ENCODE measurements at regions not wholly inside any gene's neighbourhood (a gene's known extent, or its start where the extent isn't known, plus 50 kb on each side); places are given as distances from the start of the nearest gene placed in this dataset.
"Not testable (repeated sequence)": the region's sequence is repeated elsewhere in the genome, so short reads cannot be mapped to it uniquely, and the experiment has no call there.

DNA sequence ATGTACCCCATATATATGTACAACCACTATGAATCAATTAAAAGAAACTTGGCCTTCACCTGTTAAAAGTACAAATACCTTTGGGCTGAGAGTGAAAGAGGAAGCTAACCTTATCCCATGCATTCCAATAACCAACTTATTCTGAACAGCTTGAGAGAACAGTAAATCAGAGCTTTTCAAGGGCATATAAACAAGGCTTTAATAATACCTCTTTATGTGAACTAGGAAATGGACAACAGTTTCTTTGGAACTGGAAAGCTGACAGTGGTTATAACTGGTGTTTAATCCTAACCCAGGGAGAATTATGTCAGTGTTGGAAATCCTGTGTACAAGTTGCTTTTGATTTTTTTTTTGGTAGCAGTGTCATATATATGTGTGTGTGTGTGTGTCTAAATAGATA lies 170.5 kb downstream of the TFAP2B start:
- in situ Hi-C loops (cut with HindIII; ENCODE audit: low pct_unique_long_range_greater_than_20kb, low sequenced_read_pairs), result no loop called here
- no peak for DNase-seq (ENCODE audit: low read depth)

DNA sequence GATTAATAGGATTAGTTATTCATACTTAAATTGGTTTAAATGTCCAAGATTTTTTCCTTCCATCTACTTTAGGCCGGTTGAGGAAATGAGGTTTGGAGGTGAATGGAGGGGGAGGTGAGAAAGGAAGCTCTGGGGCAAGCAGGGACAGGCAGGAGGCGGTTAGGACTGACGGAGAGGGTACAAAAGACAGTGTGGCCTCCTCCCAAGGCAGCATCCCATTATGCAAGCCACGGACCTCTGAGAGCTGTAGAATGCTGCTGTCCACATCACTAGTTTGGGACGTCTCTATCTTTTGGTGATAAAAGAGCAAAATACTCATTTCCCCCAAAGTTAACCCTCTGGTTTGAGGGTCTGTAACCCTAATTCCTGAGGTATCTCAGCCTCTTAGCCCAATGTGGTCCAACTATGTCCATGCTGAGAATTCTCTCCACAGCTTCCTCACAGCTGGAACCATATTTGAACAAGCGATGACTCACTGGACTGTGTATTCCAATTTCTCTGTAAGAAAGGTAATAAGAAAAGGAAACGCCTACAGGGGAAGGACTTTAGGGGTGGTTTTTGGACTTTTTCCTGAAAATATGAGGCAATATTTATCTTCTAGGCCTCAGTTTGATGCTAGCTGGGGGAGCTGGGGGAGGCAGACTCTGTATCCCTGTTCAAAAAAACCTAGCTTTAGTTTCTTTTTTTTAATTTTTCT lies 172.2 kb downstream of the TFAP2B start:
- DNase-seq (ENCODE audit: low read depth), result no peak
- in situ Hi-C loops (cut with HindIII; ENCODE audit: low pct_unique_long_range_greater_than_20kb, low sequenced_read_pairs), result no loop called here

DNA sequence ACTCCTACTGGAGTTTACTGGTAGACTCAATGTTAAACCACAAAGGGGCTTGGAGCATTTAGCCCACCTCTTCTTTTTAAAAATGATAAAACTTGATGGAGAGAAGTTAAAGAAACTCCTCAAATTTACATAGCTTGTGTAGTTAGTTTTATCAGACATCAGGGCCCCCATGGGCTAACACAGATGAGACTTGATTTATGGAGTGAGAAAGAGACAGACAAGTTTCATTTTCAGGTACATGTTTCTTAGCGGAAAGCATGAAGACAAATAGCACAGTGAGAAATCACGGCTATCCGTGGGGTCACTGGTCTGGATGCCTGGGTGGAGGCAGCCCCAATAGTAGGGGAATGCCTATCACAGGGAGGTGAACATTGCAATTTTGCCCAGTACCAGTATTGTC lies 173.6 kb downstream of the TFAP2B start:
- no peak for DNase-seq (ENCODE audit: low read depth)
- in situ Hi-C loops (cut with HindIII; ENCODE audit: low pct_unique_long_range_greater_than_20kb, low sequenced_read_pairs), result no loop called here

DNA sequence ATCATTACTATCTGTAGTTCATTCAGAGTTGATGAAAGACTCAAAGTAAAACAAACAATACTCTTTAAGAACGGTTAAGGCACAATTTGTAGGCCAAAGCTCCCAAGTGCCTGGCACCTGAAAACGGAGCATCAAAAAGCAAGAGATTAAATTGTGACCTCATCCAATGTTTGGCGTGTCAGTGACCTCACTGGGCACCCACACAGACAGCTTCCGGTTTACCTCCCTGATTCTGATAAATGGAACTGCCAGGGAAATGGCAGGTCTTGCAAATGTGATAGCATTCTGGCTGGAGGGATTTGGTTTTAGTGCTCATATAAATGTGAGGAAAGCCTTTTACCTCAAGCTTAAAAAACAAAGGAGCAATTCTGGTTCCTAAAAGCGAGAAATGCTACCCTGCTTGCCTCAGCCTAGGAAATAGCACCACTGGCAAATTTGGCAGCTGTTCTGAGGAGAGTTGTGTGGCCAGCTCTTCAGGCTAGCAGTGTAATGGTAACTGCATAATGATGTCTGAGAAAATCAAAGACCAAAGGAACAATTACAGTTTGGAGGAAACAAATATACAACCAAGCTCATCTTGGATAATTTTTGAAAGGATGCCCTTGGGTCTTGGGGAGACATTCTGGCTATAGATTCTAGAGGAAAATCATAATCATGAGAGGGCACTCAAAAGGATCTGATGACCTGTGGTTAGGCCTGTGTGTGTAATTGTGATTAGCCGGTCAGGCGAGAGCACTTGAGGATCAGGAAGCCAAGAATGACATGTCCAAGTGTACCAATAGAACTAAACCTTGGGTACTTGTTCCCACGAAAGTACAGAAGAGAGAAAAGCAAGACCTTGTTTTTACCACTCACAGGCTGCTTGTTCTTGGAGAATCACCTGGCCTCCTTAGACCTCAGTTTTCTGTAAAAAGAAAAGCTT lies 174.3 kb downstream of the TFAP2B start:
- DNase-seq (ENCODE audit: low read depth), result no peak
- in situ Hi-C loops (cut with HindIII; ENCODE audit: low pct_unique_long_range_greater_than_20kb, low sequenced_read_pairs), result no loop called here

DNA sequence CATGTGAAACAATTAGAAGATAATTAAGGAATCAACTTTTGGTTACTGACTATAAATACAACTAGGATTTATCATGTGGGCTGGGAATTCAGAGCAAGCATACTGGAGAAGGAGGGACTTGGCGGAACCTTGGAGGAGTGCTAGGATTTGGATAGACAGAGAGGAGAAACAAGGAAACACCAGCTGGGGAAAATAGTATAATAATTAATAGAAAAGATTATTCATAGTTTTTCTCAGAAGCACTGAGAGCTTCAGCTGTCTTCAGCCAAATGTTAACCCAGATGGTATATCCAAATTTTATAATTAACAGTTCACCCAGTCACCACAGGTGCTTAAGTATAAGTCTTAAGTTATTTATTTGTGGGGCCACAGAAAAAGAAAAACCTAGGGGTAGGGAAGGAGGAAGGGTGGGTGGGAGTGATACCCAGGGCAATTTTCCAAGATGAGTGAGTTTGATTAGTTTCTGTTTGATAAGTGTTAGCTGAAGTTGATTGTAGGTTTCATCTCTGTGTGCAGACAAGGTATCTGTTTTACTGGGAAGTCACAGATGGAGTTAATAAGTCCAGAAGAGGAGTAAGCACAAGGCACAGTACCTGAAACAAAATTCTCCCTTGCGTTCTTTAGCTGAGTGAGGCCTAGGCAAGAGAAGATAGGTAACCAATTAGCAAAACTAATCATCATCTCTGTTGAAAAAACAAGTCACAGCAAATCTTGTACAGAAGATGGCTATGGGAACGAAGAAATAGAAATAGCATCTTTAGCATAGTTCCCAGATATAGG lies 175.5 kb downstream of the TFAP2B start:
- in situ Hi-C loops (cut with HindIII; ENCODE audit: low pct_unique_long_range_greater_than_20kb, low sequenced_read_pairs), result no loop called here
- no peak for DNase-seq (ENCODE audit: low read depth)

DNA sequence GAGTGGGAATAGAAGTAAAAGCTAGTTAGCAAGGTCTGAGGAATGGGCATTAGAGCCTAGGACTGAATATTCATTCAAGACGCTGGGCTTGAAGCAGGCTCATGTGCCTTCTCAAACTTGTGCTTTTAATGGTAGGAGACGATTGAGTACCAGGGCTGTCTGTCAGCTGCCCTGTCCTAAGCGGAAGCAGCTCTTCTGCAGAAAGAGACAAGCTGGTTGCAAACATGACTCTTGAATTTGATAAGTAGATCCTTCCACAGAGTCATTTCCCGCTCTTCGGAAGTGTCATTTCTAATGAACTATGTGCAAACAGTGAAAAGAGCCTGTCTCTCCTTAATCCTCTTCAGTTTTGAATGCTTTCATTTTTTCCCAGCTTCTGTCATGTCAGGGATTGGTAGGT lies 176.4 kb downstream of the TFAP2B start:
- in situ Hi-C loops (cut with HindIII; ENCODE audit: low pct_unique_long_range_greater_than_20kb, low sequenced_read_pairs), result no loop called here
- DNase-seq (ENCODE audit: low read depth), result no peak

DNA sequence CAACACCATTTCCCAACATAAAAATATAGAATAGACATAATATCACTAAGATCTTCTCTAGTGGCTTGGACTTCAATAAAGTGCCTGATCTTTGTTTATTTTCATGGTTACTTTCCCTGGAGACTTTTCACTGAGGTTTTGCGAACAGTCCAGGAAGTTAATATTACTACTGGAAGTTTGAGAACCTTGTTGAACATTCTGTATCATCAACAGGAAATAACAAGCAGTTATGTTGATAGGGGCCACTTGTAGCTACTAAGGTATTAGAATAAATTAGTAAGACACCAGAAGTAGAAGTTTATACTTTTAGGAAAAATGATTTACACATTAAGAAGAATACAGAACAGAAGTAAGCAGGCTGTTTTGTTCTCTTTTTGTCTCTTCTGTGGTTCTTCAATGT lies 180.2 kb downstream of the TFAP2B start:
- in situ Hi-C loops (cut with HindIII; ENCODE audit: low pct_unique_long_range_greater_than_20kb, low sequenced_read_pairs), result no loop called here
- no peak for DNase-seq (ENCODE audit: low read depth)

DNA sequence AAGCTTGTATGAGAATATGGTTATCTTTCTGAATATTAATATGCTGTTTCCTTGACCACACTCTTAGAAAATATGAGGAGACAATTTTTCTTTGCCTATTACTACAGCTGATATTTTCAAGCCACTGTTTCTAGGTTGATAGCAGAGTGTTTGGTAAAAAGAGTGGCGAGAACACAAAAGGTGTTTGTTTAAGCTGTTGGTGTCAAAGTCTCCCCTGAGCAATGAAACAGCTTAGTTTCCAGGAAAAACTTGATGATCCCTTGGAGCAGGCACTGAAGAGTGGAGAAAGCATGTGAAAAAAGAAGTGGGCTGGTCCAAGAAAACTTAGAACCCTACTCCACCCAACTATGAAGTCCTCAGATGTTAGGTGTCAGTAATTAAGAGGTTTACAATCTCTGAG lies 182.7 kb downstream of the TFAP2B start:
- in situ Hi-C loops (cut with HindIII; ENCODE audit: low pct_unique_long_range_greater_than_20kb, low sequenced_read_pairs), result no loop called here

DNA sequence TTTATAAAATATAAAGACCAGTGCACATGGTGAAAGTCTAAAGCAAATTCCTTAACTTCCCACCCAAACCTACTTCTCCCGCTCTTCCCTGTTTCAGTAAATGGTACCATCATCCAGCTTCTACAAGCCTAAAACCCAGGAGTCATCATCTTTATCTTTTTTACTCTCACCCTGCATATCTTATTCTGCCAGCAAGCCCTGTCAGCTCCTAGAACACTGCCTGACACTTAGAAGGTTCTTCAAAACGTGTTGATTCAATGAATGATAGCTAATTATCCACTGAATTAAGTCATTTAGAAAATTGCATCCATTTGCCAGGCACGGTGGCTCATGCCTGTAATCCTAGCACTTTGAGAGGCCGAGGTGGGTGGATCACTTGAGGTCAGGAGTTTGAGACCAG lies 185.7 kb downstream of the TFAP2B start:
- in situ Hi-C loops (cut with HindIII; ENCODE audit: low pct_unique_long_range_greater_than_20kb, low sequenced_read_pairs), result no loop called here

More for the DNA sequence above, 182.7 kb downstream of the TFAP2B start:
- no peak for DNase-seq (ENCODE audit: low read depth)

DNA sequence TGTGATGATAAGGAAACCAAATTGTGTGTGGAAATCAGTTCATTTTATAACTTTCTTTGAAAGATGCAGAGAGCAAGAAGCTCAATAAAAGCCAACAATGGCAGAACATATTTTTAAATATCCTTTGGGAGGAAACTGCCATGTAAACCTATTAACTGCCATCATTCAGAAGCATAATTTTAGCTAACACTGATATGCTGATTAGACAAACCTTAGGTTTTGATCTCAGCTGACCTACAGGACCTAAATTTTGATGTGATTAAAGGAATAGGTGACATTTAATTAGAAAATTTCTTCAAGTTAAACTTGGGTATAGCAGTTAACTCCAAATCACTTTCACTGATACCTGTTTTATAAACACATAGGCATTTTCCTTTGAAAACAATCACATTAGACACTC lies 187.1 kb downstream of the TFAP2B start:
- in situ Hi-C loops (cut with HindIII; ENCODE audit: low pct_unique_long_range_greater_than_20kb, low sequenced_read_pairs), result no loop called here
- no peak for DNase-seq (ENCODE audit: low read depth)

More for the DNA sequence above, 185.7 kb downstream of the TFAP2B start:
- no peak for DNase-seq (ENCODE audit: low read depth)

DNA sequence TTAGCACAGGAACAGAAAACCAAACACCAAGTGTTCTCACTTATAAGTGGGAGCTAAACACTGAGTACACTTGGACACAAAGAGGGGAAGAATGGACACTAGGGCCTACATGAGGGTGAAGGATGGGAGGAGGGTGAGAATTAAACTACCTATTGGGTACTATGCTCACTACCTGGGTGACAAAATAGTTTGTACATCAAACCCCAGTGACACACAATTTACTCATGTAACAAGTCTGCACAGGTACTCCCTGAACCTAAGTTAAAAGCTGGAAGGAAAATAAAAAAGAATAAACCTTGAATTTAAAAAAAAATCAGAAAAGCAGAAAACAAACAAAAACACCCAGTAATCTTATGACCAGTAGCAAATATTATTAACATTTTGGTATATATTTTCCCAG lies 188.6 kb downstream of the TFAP2B start:
- in situ Hi-C loops (cut with HindIII; ENCODE audit: low pct_unique_long_range_greater_than_20kb, low sequenced_read_pairs), result no loop called here
- DNase-seq (ENCODE audit: low read depth), result no peak

DNA sequence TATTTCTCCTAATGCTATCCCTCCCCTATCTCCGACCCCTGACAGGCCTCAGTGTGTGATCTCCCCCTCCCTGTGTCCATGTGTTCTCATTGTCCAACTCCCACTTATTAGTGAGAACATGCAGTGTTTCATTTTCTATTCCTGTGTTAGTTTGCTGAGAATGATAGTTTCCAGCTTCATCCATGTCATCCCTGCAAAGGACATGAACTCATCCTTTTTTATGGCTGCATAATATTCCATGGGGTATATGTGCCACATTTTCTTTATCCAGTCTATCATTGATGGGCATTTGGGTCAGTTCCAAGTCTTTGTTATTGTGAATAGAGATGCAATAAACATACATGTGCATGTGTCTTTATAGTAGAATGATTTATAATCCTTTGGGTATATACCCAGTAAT lies 190.0 kb downstream of the TFAP2B start:
- in situ Hi-C loops (cut with HindIII; ENCODE audit: low pct_unique_long_range_greater_than_20kb, low sequenced_read_pairs); DNase-seq (ENCODE audit: low read depth): not testable (repeated sequence)

DNA sequence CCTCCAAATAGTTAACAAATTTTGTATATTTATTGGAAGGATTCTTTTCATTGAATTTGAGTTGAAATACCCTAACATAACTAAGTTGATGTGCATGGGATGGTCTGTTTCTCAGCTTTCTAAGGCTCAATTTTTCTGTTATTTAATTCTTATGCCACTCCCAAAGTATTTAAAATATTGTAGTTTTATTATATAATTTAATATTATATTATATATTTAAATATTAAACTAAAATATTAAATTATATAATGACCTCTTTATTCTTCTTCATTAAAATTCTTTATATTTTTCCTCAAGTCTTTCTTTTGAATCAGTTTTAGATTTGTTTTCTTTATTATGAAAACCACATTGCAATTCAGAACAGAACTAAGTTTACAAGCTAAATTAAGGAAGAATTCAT lies 194.7 kb downstream of the TFAP2B start:
- no peak for DNase-seq (ENCODE audit: low read depth)
- in situ Hi-C loops (cut with HindIII; ENCODE audit: low pct_unique_long_range_greater_than_20kb, low sequenced_read_pairs), result no loop called here

DNA sequence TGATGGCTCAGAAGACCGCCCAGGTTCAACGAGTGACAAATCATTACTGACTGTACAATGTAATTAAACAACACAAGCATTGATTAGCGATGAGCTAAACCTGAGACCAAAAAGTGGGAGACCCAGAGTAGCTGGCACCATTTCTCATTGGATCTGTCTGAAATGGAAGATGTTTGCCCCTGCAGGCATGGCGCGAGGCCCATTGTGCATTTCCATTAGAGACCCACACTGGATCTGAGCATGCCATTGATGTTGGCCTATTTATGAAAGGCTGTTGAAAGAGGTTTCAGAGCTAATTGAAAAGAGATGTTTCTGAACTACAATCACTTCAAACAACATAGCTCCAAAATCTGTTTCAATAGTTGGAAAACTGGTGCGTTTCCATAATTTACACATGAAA lies 196.7 kb downstream of the TFAP2B start:
- no peak for DNase-seq (ENCODE audit: low read depth)
- in situ Hi-C loops (cut with HindIII; ENCODE audit: low pct_unique_long_range_greater_than_20kb, low sequenced_read_pairs), result no loop called here

DNA sequence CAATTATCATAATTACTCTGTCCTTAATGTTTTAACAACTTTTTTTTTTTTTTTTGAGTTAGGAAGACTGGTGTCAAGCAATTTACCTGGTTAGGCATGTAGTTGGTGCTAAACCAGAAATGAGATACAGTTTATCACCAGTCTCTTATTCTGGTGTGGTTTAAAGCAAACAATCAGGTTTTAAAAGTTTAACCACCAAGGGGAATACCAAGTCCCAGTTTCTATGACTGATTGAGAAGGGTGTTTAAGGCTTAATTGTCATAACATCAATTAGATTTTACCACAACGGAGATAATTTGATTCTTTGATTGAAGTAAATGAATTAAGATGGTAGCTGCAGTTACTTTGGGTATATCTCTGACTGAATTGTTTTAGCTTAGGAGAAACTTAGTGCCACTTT lies 197.8 kb downstream of the TFAP2B start:
- in situ Hi-C loops (cut with HindIII; ENCODE audit: low pct_unique_long_range_greater_than_20kb, low sequenced_read_pairs), result no loop called here
- no peak for DNase-seq (ENCODE audit: low read depth)

DNA sequence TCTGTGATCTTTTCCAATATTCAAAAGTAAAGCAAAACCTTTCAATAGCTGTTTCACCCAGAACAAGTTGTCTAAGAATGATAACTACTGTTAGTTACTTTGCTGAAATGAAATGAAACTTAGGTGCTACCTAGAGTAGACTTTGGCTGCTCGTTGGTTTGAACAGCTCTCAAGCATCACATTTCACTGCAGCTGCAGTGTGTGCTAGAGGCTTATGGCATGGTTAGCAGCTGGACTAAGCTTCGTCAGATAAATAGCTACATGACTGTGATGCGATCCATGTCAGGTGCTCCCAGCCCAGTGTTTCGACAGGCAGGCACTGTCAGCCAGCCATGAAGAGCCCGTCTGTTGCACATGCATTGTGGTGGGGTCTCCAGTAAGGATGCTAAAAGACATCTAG lies 201.1 kb downstream of the TFAP2B start:
- DNase-seq (ENCODE audit: low read depth), result no peak
- in situ Hi-C loops (cut with HindIII; ENCODE audit: low pct_unique_long_range_greater_than_20kb, low sequenced_read_pairs), result no loop called here

DNA sequence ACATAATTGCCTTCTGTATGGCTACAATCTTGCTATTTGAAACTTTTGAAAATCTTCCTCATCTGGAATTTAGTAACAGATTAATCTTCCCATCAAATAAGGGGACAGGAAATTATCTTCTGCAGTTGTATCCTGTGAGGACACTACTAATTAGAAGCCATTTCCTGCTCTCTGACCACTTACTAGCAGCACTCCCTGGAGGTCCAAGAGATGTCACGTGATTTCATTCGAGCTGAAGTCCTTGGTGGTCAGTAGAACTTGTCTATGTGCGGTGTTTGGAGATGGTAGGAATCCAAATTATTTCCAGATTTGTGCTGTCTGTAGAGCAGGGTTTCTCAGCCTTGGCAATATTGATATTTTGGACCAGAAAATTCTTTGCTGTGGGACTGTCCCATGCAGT lies 202.5 kb downstream of the TFAP2B start:
- in situ Hi-C loops (cut with HindIII; ENCODE audit: low pct_unique_long_range_greater_than_20kb, low sequenced_read_pairs), result no loop called here
- DNase-seq (ENCODE audit: low read depth), result no peak

DNA sequence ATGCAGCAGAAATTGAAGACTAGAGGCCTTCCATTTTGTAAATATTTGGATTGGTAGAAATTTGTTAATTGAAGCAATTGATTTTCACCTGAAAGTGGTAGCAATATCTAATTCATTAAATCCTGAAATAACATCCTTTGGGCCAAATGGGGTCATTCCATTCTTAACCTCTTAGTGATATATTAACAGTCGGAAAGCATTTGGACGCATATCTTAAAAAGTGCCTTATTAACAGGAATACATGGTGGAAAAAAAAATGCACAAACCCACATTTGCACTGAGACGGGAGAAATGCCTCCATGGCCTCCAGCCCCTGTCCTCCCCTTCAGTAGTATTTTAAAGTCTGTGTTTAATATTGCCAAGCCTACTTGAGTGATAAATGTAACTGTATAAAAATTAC lies 205.5 kb downstream of the TFAP2B start:
- in situ Hi-C loops (cut with HindIII; ENCODE audit: low pct_unique_long_range_greater_than_20kb, low sequenced_read_pairs), result no loop called here
- DNase-seq (ENCODE audit: low read depth), result no peak

Measured in Caki2 (cell line).